NCI-H524 treated with DMSO at 0.1 percent for 48 hours (cell line): ENCODE measurements at regions not wholly inside any gene's neighbourhood (a gene's known extent, or its start where the extent isn't known, plus 50 kb on each side); places are given as distances from the start of the nearest gene placed in this dataset.

Experiments used
- DNase-seq: peaks from one replicate; lab custom pipeline; 2025; lab: John Stamatoyannopoulos, UW

DNA sequence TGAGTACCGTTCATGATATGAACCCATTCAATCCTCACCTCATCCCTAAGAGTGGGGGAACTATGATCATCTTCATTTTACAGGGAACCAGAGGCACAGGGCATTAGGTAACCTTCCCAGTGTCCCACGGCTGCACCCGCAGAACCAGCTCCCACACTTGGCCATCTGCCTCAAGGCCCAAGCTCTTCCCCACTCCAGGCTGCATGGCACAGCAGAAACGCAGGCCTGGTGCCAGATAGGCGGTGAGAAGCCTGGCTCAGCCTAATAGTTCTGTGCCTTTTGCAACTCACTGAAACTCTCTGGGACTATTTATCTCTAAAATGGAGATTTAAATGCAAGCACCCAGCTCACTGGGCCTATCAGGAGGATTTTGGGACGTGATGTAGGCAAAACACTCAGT, 90.8 kb upstream of the ZNF618 start:
- DNase-seq = no peak

DNA sequence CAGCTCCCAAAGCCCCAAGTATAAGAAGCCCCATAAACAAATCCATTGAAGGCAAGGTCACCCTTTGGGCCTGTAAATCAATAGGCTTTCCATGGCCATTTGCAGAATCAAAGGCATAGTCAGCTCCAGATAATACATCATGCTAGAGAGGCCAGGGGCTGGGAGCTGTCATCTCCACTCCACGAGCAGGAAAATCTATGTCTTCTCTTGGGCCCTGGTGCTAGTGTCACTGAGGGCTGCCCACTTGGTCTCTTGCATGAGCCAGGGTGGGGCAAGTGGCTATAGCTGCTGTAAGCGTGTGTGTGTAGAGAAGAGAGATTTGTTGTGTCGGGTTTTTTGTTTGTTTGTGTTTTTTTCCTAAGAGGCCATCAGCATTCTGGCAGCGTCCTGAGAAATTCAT, 90.0 kb upstream of the ZNF618 start:
- DNase-seq = no peak

DNA sequence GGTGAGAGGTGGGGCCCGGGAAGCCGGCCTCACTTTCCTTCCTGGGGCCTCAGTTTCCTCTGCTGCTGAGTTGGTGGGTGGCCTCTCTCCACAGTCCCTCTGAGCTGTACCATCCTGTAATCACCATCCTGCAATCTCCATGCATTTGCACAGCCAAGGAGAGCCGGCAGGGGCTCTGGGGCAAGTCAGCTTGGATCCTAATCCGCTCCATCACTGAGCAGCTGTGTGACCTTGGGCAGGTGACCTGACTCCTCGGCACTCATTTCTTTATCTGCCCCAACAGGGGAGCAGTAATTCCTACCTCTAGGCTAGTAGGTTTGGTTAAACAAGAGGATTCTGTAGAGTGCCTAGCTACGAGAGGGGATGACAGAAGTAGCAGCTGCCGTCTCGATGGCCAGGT, 88.2 kb upstream of the ZNF618 start:
- DNase-seq = no peak

DNA sequence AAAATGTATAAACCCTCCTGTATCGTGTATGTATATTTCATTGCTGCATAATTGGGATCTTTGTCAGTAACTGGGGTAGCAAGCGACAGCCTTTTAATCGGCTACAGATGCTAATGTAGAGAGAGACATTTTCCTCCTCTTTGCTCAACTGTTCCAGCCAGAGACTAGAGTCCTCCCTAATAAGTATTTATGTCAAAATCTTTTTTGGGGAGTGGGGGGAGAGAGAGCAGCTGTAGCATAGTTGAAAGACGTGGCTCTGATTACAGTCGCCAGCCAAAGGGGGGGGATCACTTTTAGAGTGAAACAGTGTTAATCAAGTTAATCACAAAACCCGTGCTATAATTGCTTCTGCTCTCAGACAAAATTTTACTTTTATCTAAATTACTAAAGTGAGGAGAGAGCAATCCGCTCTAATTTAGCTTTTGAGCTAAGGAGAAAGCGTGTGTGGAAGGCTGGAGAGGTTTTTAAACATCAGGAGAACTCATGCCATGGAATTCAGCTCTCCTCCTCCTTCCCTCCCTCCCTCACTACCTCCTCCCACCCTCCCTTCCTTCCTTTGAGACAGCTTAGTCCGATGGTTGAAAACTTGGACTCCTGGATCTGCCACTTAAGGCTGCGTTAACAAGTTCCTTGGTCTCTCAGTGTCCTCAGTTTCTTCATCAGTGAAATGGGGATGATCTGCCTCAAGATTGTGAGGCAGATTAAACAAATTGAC, 87.3 kb upstream of the ZNF618 start:
- no peak for DNase-seq

DNA sequence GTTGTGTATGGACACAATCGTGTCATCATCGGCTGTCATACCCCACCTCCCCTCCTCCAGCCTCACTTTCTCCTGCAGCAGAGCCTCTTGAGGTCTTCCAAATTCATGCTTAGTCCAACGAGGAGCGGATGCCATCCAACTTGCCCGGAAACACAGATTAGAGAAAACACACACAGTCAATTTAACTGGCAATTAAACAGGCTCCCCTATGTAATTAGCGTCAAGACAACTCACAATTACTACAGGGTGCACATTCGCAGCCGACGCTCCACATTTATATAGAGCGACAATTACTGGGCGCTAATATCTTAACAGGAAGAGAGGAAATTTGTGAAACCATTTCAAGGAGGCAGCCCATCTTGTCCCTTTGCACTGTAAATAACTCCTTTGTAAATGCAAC, 86.0 kb upstream of the ZNF618 start:
- DNase-seq = no peak

DNA sequence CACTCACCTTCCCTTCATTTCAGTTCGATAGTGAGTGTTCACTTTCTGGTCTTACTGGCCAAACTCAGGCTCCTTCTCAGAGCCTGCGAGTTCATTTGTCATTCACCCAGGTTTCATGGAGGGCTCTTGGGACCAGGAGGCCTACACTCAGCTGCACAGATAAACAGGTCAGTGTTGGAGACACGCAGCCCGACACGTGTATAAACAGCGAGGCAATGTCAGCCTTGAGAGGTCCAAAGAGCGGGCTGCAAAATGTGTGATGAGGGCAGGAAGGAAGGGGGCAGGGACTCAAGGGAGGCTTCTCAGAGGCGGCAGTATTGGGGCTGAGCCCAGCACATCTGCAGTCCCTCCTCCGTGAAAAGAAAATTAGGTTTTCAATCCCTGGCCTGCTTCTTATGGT, 82.6 kb upstream of the ZNF618 start:
- no peak for DNase-seq

DNA sequence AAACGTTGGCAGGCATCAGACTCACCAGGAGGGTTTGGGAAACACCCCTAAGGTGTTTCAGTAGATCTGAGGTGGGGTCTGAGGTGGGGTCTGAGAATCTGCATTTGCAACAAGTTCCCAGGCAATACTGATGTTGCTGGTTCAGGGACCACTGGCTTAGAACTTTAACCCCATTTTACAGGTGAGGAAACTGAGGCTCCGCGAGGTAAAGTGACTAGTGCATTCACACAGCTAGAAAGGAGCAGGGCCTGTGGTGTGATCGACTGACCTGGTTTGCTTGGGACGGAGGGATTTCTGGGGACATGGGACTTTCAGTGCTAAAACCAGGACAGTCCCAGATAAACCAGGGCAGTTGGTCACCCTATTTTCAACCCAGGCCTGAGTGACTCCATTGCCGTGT, 81.4 kb upstream of the ZNF618 start:
- no peak for DNase-seq

DNA sequence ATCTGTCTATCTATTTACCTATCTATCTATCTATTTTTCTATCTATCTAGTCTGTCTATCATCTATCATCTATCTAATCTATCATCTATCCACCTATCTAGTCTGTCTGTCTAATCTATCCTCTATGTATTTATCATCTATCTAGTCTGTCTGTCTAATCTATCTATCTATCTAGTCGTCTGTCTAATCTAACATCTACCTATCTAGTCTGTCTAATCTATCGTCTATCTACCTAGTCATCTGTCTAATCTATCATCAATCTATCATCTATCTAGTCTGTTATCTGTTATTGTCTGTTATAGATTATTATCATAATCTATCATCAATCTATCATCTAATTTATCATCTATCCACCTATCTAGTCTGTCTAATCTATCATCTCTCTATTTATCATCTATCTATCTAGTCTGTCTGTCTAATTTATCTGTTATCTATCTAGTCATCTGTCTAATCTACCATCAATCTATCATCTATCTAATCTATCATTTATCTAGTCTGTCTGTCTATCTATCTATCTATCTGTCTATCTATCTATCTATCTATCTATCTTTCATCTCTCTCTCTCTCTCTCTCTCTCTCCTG, 80.2 kb upstream of the ZNF618 start:
- no peak for DNase-seq

DNA sequence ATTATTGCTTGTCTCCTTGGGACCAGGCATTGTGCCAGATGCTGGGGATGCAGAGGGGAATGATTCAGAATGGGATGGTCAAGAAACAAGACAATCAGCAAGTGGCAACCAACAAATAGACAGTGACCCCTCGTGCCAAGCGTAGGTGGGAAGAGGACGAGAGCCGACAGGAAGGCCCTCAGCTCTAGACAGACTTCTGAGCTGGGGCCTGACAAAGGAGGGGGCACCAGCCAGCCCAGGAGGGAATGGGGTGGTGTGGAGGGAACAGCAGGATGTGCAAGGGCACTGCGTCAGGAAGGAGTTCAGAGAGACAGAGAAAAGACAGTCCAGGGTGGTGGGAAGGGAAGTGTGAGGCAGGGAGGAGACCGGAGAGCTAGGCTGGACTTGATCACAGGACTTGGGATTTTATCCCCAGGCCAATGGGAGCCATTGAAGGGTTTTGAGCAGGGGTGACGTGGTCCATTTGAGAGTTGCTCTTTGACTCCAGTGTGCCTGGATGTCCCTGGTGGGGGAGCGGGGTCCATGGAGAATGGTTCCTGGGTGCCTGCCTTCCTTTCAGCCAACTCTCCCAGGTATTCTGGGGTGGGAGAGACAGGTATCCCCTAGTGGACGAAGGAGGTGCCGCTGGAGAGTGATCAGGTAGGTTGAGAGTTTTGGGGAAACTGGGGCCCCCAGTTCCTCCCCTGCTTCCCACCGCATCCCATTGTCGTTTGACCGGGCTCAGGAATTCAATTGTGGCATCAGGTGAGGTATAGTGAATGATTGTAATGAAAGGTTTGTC, 79.3 kb upstream of the ZNF618 start:
- no peak for DNase-seq

DNA sequence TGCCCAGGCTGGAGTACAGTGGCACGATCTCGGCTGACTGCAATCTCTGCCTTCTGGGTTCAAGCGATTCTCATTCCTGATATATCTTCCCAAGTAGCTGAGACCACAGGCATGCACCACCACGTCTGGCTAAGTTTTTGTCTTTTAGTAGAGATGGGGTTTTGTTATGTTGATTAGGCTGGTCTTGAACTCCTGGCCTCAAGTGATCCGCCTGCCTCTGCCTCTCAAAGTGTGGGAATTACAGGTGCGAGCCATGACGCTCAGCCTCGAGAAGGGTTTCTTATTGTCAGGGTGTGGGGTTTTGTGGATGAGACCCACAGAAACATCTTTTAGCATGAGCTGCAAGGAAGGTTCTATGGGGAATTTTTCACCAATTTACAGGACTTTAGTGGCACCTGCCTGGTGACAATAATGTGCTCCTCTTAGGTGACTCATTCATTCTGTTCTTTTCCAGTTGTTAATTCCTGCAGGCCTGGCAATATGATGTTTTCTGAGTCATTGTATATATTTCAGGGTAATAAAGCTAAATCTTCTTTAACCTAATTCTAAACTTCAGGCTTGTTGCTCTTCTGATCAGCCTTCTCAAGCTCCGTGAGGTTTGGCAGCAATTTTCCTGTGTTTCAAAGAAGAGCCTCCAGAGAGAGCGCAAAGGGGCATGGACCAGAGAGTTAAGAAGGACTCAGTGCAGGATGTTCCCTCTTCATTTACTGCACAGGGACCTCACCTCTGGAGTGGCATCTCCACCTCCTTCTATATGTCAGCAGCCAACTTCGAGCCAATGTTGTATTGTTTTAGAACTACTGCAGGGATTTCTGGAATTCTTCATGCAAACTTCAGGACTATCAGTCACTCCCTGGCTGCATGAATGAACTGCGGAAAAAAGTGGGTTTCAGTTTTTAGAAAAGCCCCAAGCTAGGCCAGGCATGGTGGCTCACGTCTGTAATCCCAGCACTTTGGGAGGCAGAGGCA, 77.8 kb upstream of the ZNF618 start:
- DNase-seq = no peak

DNA sequence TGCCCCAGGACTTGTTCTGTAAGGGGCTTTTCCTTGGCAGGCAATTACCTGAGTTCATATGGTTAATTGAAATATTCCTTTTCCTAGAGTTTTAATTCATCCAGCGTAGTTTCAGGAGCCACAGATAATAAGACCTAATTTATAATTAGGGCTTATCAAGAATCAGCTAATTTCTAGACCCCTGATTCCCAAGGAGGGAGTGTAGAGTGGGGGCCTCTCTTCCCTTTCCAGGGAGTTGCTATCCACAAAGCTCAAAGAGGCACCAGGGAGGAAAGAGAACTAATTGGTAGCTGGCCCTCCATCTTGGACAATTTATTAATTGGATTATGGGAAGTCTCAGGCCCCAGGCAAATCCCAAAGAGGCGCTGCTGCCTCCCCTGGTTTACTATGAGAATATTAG, 75.8 kb upstream of the ZNF618 start:
- no peak for DNase-seq

DNA sequence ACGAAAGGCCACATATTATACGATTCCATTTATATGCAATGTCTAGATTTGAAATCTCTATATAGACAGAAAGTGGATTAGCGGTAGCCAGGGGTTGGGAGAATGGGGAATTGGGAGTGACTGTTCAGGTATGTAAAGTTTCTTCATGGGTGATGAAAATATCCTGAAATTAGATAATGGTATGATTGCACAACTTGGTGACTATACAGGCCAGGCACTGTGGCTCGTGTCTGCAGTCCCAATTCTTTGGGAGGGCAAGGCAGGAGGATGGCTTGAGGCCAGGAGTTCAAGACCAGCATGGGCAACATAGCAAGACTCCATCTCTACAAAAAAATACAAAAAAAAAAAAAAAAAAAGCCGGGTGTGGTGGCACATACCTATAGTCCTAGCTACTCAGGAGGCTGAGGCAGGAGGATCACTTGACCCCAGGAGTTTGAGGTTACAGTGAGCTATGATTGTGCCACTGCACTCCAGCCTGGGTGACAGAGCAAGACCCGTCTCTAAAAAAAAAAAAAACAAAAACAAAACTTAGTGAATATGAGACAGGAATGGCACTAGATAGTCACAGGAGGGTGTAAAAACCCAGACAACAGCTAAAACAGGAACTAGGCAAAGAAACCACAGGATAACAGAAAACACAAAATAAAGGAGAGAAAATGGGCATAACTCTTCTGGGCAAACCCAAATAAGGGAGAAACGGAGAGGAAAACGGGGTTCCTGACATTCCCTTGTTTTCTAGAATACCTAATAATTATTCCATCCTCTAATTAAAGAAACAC, 72.1 kb upstream of the ZNF618 start:
- DNase-seq = no peak

DNA sequence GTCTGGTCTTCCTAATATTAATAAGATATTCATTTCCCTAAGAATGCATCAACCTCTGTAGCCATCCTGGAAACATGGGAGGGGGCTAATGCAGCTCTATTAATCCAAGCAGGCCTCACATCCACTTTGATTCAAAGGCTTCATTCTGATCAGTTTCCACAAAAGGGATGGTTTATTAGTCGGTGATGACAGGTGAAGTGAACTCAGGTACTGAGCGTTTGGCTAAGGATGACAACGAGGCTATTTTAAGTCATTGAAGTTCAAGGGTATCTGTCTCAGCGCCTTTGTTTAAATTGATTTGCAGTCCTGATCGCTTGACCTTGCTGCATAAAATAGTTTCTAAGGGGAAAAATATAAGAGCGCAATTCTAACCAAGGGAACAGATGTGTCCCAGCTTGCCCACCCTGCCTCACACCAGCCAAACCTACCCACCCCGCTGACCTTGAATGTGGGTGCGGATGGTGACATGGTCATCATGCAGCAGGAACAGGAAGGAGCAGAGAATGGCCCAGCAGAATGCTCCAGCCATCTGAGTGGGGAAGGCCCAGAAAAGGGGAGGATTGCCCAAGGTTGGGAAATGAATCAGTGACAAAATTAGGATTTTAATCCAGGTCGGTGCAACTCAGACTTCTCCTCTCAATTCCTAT, 70.5 kb upstream of the ZNF618 start:
- no peak for DNase-seq

DNA sequence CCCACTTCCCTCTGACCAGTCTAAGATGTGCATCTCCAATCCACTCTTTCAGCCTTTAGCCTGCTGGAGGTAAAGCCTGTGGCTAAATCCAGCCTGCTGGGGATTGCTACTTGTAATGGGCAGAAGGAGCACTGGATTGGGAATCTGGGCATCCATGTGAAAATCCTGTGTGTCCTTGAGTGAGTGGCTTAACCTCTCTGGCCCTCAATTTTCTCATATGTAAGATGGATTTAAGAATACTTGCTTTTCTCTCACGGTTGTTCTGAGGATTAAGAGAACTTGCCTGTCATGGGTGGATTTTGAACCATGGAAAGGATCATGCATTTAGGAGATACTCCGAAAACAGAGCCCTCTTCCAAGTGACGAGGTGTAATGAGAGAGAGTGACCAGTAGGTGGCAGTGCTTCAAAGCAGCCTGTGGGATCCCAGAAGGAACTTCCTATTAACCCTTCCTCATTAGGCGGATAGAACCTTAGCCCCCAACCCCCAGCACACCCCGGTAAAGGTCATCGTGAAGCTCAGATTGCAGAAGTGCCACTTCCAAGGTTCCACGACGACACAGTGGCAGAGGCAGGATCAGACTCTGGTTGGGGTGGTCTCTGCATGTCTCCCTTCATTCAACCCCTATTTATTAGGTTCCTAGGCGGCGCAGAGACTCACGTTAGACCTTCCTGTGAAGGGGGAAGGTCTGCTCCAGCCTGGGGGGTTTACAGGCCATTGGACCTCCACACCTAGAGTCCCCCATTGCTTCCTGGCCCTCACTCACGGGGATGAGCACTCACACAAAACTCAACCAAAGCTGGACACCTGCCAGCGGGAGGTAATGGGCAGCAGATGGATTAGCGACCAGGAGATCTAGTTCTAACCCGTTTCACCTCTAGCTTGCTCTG, 68.7 kb upstream of the ZNF618 start:
- no peak for DNase-seq

DNA sequence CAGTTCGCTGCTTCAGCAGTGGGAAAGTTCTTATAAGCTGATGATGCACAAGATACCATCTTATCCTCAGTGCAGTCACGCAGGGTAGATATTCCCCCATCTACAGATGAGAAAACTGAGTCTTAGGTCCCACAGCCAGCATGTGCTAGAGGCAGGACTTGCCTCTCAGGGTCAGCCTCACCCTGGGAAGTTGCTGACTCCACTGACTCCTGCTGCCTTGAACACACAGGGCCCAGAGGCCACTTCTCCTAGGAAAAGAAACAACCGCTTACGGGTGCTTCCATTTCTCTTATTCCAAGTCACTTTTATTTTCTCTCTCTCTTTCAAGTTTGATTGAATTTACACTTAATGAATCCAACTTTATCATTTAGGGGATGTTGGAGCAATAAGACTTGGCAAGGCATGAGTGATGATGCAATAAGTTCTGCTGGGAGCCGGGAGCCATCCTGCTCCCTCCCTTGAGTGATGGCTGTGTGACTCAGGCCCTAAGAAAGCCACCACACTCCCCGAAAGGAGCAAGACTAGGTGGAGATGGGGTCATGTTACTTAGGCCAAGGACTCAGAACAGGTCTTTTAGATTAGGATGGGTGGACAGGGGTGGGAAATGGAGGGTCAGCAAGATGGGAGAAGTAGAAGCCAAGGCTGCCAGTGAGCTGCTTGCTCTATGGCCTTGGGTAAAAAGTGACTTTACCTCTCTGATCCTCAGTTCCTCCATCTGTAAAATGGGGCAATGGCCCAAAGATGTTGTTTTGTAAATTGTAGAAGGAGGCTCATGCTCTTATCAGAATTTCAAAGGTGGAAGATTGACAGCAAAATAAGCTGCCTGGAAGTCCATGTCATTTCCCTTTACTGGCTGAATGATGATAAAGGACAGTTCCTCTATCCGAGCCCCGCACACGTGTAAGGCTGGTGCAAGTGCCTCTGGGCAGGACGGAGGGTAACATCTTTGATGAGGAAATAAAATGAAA, 67.4 kb upstream of the ZNF618 start:
- no peak for DNase-seq

DNA sequence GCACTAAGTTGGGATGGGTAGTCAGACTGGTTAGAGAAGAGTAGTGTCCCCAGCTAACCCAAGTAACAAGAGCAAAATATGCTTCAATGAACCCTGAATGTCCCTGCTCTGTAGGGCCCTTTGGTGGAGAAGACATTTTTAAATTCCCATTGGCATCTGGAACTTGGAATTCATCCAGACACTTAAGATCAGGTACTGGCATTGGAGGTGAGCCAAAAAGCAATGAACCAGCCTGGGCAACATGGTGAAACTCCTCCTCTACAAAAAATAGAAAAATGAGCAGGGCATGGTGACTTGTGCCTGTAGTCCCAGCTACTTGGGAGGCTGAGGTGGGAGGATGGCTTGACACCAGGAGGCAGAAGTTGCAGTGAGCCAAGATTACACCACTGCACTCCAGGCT, 58.9 kb upstream of the ZNF618 start:
- DNase-seq = no peak

DNA sequence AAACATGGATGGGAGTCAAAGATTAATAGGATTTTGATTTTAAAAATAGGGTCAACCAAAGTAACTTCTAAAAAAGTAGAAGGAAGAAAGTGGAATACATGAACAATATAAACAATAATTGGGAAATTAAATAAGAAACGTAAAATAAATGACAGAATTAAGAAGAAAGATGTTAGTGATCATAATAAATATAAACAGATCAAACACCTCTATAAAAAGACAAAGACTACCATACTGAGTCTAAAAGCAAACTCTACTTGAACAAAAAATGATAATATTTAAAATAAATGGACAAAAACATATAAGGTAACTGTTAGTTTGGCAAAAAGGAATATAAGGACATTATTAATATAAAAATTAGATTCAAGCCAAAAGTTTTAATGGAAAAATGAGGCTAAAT, 57.7 kb upstream of the ZNF618 start:
- no peak for DNase-seq

DNA sequence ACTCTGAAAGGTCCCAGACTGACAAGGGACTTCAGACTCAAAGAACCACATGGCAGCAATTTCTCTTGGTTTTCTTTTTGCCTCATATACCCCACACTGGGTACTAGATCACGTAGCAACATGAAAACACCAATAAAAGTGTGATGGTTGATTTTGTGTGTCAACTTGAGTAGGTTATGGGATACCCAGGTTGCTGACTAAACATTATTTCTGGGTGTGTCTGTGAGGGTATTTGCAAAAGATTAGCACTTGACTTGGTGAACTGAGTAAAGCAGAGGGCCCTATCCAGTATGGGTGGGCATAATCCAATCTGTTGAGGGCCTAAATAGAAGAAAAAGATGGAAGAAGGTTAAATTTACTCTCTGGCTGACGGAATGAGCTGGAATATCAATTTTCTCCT, 53.8 kb upstream of the ZNF618 start:
- no peak for DNase-seq

DNA sequence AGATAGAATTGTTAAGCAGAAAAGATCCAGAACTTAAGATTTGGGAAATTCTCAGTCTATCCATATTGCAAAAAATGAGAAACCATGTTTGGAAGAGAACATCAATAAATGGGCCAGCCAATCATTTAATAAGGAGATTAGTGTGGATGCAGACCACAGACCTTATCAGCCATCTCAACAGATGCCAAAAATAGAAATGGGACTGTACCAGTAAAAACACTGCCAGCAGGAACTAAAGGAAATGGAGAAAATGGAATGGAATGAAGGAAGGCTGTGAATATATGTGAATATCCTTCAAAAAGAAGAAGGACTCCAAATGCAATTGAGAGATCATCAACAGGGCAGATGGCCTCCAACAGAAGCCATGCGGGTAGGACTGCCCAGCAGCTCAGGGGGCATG, 52.7 kb upstream of the ZNF618 start:
- no peak for DNase-seq
